ENCODE measurements at regions not wholly inside any gene's neighbourhood (a gene's known extent, or its start where the extent isn't known, plus 50 kb on each side); places are given as distances from the start of the nearest gene placed in this dataset.
"Not testable (repeated sequence)": the region's sequence is repeated elsewhere in the genome, so short reads cannot be mapped to it uniquely, and the experiment has no call there.

DNA sequence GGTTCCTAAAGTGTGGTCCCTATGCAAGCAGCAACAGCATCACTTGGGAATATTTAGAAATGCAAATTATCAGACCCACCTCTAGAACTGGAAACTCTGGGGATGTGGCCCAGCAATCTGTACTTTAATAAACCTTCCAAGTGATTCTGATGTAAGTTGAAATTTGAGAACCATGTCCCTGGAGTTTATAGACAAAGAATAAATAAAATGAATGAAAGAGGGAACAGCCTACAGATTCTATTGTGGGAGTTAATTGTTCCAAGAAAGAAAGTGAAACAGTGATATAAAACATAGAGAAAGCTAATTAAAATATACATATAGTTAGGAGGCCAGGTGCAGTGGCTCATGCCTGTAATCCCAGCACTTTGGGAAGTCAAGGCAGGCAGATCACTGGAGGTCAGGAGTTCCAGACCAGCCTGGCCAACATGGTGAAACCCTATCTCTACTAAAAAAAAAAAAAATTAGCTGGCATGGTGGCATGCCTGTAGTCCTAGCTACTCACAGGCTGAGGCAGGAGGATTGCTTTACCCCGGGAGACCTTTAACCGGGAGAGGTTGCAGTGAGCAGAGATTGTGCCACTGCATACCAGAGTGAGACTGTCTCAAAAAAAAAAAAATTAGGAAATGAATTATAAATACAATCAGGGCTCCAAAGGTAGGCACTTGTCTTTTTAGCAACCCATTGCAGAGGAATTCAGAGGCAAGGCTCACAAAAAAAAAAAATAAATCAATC is 507.5 kb downstream of the NAV3 start:
- DNase-seq: no peak

DNA sequence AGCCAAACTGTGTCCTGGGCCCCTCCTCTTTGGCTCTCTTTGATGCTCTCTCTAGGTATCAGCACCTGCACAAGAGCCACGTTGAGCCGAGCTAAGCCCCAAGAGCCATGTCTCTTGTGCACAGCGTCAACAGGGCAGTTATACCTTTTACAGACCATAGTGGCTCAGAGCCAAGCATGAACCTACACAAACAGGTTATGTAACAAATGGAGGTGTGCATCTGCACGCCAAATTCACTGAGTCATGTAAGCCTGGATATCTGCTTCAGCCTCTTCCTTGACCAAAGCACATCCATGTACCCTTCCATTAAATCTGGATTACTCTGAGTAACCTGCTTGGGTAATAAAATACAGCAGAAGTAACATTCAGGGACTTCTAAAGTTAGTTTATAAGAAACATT is 509.7 kb downstream of the NAV3 start:
- no peak for DNase-seq

DNA sequence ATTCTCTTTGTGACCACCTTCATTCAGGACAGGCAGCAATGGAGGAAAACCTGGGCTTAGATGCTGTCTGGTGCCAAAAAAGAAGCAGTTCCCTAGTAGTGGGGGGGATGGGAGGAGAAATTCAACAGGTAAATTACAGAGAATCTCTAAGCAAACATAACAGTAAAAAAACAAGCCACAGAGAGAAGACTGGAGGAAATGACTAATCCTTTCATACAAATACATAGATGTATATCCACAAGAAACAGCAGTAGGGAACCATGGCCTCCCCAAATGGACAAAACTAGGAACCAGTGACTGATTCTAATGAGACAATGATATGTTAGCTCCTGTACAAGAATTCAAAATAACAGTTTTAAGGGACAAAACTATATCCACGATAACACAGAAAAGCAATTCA is 513.0 kb downstream of the NAV3 start:
- DNase-seq: no peak

DNA sequence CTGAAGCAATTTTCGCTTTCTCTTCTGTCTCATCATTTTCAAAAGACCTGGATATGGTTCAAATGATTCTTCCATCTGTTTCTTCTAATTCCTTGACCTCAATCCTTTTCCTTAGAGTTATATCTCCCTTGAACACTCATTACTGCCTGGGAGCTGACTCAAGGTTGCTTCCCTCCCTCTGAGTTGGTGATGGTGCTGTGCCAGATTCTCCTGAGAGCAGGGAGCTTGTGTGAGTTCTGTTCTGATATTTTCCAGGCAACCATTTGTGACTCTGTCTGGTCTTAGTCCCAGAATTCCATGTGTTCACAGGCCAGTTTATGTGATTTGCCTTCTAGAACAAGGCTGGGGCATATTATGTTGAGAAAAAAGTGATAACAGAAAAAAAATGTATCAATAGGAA is 505.1 kb upstream of the SYT1 start:
- no peak for DNase-seq

DNA sequence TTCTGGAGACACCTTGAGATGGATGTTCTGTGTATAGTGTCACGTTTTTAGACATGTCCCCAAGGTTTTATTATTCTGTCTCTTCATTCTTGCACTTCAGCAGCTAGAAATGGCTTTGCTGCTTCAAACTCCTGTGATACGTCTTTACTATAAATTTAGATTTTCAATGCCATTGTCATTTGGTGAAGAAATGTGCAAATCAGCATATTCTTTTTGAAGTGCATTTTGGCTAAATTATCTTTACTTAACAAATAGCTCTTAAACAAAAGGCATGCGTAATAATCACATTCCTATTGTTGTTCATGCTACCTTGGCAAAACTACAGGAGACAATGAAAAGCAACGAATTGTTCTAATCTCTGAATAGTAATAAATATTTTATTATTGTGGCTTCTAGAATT is 502.9 kb upstream of the SYT1 start:
- no peak for DNase-seq

DNA sequence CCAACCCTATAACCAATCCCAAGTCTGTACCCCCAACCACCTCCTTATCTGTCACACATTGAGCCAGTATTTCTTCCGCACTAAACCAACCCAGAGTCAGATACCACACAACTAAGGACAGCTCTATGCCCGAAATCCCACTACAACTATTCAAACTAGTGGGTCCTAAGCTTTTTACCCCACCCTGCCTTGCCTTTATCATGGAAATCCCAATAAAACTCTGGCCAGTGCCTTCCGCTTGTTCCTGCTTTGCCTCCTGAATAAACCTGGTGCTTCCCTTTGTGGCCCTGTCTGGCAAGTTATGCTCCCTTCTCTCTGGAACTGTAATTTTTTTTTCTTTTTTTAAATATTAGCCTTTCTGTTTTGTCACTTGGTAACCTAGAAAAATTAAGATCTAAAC is 493.3 kb upstream of the SYT1 start:
- no peak for DNase-seq

DNA sequence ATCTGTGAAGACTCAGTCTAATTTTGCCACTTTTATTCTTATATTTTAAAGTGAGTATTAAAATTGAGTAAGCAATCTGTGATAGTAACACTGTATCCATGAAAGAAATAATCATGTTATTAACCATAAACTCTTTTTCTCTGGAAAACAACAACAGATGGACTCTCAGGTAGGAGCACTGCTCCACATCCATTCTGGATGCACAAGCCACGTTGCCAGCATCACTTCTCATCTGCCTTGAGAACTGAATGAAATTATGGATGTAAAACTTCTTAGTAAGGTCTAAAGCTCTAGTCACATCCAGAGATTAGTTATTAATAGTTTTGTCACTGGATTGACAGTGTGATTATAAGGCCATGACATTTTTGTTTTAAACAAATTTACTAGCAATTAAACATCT is 489.1 kb upstream of the SYT1 start:
- DNase-seq: peak; percentile 82

DNA sequence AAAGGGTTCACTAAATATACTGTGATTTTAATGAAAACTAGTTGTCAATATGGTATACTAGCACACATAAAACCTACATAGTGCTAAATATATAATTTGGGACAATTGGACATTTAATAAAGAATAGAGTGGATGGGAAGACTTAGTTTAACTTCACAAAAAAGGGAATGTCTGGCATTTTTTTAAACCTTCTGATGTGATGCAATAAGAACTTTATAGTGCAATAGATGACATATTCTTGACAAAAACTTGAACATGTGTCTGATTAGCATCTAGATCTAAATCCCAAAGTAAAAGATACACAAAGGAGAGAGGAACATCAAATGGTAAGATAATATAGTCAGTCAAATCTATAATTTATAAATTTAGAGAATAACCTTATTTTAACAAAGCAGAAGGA is 488.3 kb upstream of the SYT1 start:
- DNase-seq: no peak

DNA sequence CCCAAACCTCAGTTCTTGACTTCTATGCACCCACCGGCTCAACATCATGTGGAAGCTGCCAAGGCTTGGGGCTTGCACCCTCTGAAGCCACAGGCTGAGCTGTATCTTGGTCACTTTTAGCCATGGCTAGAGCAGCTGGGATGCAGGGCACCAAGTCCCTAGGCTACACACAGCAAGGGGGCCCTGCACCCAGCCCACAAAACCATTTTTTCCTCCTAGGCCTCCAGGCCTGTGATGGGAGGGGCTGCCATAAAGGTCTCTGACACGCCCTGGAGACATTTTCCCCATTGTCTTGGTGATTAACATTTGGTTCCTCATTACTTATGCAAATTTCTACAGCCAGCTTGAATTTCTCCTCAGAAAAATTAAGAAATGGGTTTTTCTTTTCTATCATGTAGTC is 485.5 kb upstream of the SYT1 start:
- DNase-seq: not testable (repeated sequence)

DNA sequence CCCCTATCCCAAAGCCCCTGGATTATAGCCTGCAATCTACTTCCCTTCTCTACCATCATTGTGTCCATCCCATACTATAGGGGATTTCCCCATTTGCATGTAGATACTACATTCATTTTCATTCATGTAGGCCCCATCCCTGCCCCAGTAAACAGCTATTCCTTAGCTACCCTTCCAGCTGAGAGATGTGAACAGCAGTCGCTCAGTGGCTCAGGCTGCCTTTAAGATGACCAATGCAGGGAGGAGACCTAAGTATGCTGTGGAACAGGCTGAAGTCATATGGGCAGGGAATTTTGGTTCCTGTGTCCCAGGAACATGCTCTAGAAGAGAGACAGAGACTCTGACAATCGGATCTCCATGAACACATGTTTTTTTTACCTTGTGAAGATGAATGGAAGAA is 481.2 kb upstream of the SYT1 start:
- no peak for DNase-seq

DNA sequence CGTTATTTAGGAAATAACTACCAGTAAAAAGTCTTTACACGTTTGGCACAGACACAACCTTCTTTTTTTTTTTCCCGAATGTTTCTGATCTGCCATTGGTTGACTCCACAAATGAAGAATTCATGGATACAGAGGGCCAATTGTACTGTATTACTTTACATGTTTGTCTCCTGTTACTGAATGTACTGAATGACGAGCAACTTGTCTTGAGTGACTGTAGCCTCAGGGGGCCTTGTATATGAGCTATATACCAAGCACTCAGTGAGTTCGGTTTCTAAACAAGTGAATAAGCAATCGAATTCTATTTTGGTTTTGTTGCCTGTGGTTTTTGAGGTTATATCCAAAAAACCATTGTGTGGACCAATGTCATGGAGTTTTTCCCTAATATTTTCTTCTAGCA is 480.0 kb upstream of the SYT1 start:
- no peak for DNase-seq

DNA sequence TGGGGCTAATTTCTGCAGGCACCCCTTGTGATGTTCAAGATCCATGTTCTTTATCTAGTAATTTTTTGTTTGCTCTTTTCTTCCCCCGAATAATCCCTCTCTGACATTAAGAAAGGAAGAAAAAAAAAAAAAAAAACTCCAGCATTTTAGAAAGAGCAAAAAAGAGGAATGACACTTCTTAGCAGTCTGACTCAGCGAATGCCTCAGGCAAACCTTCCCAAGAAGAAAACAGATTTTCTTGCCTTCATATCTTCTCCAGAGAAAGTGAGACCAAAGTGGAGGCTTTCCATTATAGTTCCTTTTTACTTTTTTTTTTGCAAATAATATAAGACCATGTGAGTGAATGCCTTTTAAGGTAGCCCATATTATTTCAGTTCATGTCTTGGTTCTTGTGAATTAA is 479.0 kb upstream of the SYT1 start:
- DNase-seq: no peak

DNA sequence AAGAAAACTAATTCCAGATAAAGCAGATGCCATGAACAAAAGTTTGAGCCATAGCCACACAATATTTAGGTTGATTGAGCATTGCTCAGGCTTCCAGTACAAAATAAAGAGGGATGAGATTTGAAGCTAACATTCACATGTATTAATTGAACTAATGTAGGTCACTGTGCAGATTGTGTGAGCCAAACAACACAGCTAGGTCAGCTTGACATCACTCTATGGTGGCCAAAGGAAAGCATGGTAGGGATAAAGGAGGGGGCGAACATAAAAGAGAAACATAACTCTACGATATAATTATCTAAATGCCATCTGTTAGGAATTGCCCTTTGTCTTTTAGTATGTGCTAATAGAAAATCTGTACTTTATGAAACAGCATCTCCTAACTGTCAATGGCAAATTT is 477.7 kb upstream of the SYT1 start:
- peak; percentile 18 for DNase-seq

DNA sequence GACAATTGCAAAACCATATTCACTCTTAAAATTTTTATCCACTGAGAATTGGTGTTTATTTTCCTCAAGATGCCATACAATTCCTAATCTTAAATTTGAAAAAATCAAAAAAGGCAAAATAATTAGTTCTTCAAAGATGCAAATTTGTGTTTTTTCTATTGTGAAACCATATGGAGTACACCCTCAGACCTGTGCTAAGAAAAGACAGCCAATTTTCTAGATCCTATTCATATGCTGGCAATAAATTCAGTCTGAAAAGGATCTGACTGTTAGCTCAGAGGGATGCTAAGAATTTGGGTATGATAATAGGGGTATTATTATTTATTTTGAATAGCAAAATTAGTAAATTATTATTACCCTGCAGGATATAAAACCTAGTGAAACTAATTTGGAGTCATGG is 476.9 kb upstream of the SYT1 start:
- no peak for DNase-seq

DNA sequence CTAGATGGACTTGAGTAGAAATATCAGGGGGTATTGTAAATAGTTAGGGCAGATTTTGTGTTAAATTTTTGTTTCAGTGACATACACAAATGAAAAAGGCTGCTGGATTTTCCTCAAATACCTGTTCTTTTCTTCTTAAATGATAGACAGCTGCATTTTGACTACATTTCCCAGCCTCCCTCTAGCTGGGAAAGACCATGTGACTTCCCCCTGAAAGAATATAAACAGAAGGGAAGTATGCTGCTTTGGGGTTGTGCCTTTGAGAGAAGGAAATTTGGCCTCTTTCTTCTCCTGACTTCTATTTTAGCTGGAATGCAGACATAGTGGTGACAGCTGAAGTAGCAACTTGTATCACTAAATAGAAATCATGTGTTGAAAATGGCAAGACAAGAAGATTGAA is 476.1 kb upstream of the SYT1 start:
- no peak for DNase-seq

DNA sequence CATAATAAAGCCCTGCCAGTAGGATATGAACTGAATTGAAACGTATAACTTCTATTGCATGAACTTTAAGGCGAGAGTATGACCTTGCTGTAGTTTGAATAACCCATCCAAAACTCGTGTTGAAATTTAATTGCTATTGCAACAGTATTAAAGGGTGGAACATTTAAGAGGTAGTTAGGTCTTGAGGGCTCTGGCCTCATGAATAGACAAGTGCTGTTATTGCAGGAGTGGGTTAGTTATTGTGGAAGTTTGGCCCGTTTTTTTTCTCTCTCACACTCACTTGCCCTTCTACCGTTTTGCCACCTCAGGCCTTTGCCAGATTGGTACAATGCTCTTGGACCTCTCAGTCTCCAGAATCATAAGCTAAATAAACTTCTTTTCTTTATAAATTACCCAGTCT is 473.7 kb upstream of the SYT1 start:
- DNase-seq: no peak

DNA sequence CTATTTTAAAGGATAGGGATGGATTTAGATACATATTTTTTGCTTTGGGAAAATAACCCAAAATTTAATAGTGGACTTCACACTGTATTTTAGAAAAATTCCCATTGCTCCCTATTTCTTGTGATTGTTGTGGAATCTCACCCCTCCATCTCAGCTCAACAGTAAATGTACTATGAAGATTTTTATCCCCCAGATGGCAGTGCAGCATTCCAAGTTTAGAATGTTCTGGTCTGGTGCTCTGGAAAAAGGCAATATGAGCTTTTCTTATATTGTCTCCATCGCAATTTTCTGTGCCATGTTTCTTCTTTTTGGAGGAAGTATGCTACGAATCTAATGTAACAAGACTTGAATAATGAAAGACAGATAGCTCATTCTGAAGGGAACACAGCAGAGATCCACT is 471.7 kb upstream of the SYT1 start:
- DNase-seq: peak; percentile 31

DNA sequence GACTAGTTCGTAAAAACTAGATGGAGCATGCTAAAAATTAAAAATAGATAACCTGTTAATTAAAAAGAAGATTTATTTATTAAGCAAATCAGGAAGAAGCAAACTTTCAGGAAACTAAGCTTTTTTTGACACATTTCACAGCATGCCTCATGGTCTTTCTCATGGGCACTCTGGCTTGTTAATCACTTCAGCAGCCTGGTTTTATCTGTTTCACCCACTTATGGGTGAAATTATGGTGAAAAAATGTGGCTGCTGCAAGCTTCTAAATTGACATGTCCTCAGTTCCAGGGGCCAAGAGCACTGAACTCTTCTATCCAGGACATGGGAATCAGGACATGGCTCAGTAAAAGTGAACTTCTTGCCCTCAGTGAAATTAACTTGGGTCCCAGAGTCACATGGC is 468.6 kb upstream of the SYT1 start:
- no peak for DNase-seq

DNA sequence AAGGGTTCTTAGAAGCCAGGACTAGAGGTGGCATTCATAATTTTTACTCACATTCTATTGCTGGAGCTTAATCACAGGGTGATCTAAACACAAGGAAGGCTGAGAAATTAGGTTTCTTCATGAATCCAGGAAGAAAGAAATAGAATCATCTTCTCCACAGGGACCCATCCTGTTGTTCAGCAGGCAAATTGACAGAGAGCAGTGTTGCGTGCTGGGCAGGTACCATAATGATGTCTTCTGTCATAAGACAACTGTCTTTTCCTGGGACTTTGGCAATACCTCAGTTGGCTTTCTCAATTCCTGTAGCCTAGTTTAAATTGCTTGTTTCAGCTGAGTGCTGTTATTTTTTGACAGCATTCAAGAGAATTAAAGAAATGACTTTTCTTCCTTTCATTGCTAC is 468.0 kb upstream of the SYT1 start:
- no peak for DNase-seq

DNA sequence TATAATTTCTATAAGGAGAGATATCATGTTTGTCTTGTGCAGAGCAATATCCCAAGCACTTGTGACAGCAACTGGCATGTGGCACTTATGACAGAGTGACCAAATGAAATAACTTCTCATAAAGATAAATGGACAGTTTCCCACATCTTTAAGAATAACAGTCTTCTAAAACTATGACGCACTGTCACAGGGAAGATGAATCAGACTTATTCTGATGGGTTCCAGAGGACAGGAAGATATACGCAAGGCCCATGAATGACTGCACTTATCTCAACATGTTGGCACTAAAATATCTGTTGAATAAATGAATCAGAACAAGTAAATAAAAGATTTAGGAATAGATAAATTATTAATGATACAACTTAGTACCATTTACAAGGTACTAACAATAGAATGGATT is 465.8 kb upstream of the SYT1 start:
- DNase-seq: no peak

DNA sequence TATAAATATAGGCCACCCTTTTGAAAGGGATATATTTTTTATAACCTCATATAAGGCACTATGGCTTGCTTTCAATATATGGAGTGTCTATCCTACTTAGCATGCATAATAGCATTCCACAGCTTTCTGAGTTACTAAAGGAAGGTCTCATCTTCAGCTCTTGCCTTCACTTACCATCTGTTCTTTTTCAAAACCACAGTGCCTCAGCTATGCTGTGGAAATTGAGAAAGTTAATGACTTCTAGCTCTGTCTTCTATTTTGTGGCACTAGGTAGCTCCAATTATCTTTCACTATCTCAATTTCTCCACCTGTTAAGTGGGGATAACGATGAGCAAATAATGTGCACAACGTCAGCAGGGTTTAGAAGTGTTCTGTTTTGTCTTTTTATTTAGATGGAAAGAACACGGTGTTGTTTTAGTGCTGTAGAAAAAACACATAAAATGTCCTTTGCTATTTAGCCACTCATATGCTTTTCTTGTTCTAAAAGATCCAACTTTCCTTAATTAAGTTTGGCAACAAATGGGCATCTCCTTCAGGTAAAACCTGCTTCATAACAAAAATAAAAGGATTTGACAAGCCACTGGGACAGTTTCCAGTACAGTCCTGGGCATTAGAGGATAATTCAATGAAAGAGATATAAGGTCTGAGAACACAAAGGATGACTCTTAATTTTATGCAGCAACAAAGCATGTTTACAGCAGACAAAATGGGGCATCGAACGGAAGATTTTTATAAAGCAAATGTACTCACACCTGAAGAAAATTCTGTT is 462.0 kb upstream of the SYT1 start:
- DNase-seq: no peak

DNA sequence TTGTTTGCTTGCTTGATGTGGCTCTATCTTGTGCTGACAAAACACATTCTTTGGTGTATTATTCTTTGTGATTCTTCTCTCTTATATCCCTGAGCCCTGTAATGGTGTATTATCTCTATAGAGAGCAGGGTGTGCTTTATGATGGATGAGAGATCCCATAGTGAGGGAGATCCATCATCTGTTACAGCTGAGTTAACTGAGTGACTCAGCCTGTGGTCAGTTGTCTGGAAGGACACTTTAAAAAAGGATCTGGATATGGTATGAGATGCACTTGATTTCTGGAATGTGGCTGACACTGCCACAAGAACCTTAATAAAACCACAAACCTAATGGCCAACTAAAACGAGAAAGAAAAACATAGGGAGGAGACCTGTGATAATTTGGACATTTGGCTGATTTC is 461.4 kb upstream of the SYT1 start:
- DNase-seq: no peak

DNA sequence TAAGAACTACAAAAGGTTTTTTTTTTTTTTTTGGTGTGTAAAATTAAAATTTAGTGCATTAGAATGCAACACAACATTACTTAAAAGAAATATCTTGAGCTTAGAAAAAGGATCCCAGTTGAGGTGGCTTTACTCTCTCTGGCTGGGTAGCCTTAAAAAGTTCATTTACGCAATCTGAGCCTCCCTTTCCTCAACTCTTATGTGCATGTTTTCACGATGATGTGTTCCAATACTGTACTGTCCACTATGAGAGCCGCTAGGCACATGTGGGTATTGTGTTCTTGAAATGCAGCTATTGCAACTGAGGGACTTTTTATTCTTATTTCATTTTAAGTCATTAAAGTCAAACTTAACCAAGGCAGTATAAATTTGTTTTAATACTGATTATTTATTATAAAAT is 460.9 kb upstream of the SYT1 start:
- DNase-seq: no peak

DNA sequence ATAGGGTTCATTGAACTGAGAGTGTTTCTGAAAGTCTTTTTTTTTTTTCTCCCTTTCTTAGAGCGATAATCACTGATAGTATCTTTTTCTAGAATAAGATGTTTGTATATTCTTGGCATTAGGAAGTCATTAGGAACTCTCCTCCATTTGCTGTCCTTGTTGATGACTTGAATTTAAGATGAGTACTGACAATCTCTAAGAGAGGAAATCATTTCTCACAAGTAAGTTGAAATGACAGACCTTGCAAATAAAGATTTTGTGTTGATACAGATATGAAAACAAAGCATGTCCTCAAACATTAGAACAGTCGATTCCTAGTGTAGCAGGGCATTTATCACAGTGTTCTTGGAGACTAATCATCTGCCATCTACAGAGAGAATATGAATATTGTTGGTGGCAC is 458.4 kb upstream of the SYT1 start:
- DNase-seq: no peak

DNA sequence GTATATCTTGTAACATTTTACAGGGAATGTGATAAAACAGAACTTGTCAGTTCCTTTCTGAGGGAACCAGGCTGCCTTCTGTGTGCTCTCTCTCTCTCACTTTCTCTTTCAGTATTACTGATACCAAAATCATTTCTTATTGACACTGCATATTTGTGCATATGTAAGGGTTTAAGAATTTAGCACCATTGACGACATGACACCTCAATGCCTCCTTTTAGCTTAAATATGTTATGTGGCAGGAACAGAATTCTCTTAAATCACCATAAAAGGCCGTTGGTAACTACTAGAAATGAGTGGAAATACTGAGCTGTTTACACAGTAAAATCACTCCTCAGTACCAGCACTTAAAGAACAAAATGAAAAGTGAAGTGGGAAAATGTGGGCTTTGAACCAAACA is 457.7 kb upstream of the SYT1 start:
- DNase-seq: no peak

Measured in NCI-H1694 treated with DMSO at 0.1 percent for 48 hours (cell line).